ENCODE measurements at regions not wholly inside any gene's neighbourhood (a gene's known extent, or its start where the extent isn't known, plus 50 kb on each side); places are given as distances from the start of the nearest gene placed in this dataset.
"Not testable (repeated sequence)": the region's sequence is repeated elsewhere in the genome, so short reads cannot be mapped to it uniquely, and the experiment has no call there.

DNA sequence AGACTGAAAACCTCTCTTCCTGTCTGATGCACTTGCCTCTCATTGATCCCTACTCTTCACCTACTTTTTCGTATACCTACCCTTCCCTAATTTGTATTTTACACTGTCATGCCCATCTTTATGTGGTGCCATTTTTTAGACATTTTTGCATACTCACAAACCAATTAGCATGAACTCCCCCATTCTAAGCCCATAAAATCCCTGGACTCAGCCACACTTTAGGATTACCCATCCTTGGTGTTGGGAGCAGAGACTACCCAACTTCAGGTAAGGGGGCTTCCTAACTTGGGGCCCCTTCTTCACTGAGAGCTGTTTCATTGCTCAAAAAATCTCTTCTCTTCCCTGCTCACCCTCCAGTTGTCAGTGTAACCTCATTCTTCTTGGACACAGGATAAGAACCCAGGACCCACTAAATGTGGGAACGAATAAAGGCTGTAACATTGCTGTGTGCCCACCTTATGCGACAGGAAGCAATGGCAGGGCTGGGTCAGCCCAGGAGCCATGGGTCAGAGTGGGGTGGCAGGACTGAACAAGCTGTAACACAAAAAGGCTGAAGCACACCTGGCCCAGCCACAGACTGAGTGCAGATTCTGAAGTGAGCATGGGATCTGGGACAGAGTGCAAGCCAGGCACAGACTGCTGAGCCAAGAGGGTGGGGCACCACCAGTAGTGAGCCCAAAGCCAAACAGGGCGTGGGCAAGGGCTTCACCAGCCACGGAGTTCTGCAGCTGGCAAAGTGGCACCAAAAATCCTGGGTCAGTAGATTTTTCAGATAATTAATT, 789.1 kb upstream of the HS3ST5 start:
- no peak overlapping the region for H3K4me3 ChIP-seq (replicated peaks; ENCODE audit: low read depth, low read length)
- no peak for TF ChIP-seq CTCF (IDR thresholded peaks at IDR 0.05; ENCODE audit: low read length, missing control alignments)
- DNase-seq (ENCODE audit: low read depth) = no peak

- not testable (repeated sequence) for DNase-seq (ENCODE audit: low read depth); H3K4me3 ChIP-seq (replicated peaks; ENCODE audit: low read depth, low read length)
Measured at GRCh38 chr6:115121513-115121912, 778.7 kb upstream of the HS3ST5 start.

DNA sequence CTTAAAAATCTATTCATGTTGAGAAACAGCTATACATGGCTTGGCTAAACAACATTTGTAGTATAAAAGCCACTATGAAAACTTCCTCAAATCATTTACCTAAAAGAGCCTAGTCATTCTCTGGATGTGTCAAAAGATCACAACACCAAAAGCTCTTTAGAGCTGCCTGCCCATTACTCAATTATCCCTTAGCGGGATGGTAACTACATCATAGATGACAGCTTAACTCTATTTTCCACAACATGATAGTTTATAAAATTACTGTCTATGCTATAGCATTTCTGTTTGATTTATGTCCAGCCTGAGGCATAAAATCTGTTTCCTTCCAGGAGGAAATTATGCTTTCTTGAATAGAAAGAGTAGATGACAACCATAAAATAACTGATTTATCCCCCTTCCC, 777.6 kb upstream of the HS3ST5 start:
- no peak for TF ChIP-seq CTCF (IDR thresholded peaks at IDR 0.05; ENCODE audit: low read length, missing control alignments)
- DNase-seq (ENCODE audit: low read depth) = no peak
- H3K4me3 ChIP-seq (replicated peaks; ENCODE audit: low read depth, low read length) = no peak overlapping the region

GRCh38 chr6:115091461-115091860, 748.6 kb upstream of the HS3ST5 start:
- no peak overlapping the region for H3K4me3 ChIP-seq (replicated peaks; ENCODE audit: low read depth, low read length)
- no peak for TF ChIP-seq CTCF (IDR thresholded peaks at IDR 0.05; ENCODE audit: low read length, missing control alignments)
- DNase-seq (ENCODE audit: low read depth) = no peak

DNA sequence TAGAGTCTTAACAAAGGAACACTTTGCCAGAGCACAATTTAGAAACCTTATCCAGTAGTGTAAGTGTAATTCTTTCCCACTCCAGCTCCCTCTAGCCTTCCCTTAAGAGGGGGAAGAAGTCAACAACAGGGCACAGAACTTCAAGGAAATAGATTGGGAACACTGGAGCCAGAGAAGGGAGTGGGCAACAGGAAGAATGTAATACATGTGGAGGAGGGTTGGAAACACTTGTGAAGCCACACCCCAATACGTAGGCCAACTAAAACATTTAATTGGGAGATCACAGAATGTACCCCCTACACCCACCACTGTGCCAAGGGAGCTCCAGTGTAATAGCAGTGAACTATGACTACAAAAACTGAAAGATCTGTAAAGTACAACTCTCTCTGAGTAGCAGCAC, 735.7 kb upstream of the HS3ST5 start:
- no peak overlapping the region for H3K4me3 ChIP-seq (replicated peaks; ENCODE audit: low read depth, low read length)
- TF ChIP-seq CTCF (IDR thresholded peaks at IDR 0.05; ENCODE audit: low read length, missing control alignments) = no peak
- no peak for DNase-seq (ENCODE audit: low read depth)

GRCh38 chr6:115071962-115072361, 729.1 kb upstream of the HS3ST5 start:
- H3K4me3 ChIP-seq (replicated peaks; ENCODE audit: low read depth, low read length) = no peak overlapping the region
- TF ChIP-seq CTCF (IDR thresholded peaks at IDR 0.05; ENCODE audit: low read length, missing control alignments) = no peak
- DNase-seq (ENCODE audit: low read depth) = no peak

- no peak for TF ChIP-seq CTCF (IDR thresholded peaks at IDR 0.05; ENCODE audit: low read length, missing control alignments)
- no peak for DNase-seq (ENCODE audit: low read depth)
- no peak overlapping the region for H3K4me3 ChIP-seq (replicated peaks; ENCODE audit: low read depth, low read length)
Measured at GRCh38 chr6:115067690-115068447, 725.0 kb upstream of the HS3ST5 start.
